HK-2 (cell line): ENCODE measurements at regions not wholly inside any gene's neighbourhood (a gene's known extent, or its start where the extent isn't known, plus 50 kb on each side); places are given as distances from the start of the nearest gene placed in this dataset.
A peak's percentile ranks its signal among the peaks of the same experiment; 100 is the strongest.

ENCODE experiments used
- DNase-seq: peaks from one replicate; pipeline ENCODE4 v3.0.0-alpha.2; 2018; ENCODE audit not compliant: unreplicated experiment

DNA sequence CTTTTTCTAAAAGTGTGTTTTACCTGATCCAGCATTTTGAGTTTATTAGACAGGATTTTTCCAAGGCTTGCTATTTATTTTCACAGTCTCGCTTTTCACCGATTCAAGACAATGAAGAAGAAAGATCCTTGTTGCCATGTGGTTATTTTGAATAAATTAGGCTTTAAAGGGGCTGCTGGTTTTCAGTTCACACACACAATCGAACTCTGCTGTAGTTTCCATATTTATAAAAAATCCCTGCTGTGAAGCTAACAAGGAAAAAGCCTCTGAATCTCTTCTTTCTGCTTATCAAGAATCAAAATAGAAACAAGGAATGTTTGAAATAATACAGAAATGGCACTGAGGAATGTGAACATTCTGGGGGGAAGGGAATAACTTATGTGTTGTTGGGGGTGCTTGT lies 102.5 kb upstream of the KAZN start:
- DNase-seq = no peak

DNA sequence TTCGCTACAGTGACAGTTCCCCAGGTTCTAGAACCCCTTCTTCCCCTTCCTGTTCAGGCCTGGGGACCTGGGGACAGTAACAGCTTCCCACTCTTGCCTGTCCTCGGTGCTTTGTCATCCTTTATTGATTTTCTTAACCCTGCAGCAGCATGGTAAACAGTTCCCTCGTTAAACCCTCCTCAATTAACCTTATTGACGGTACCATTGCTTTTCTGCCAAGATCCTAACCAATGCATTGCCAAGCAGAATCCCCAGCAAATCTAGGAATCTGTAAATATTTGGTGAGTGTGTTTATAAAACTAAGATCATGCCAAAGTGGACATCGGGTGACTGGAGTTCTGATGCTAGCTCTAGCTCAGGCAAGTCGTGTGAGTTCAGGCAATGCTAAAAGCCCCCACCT lies 99.6 kb upstream of the KAZN start:
- DNase-seq = no peak

DNA sequence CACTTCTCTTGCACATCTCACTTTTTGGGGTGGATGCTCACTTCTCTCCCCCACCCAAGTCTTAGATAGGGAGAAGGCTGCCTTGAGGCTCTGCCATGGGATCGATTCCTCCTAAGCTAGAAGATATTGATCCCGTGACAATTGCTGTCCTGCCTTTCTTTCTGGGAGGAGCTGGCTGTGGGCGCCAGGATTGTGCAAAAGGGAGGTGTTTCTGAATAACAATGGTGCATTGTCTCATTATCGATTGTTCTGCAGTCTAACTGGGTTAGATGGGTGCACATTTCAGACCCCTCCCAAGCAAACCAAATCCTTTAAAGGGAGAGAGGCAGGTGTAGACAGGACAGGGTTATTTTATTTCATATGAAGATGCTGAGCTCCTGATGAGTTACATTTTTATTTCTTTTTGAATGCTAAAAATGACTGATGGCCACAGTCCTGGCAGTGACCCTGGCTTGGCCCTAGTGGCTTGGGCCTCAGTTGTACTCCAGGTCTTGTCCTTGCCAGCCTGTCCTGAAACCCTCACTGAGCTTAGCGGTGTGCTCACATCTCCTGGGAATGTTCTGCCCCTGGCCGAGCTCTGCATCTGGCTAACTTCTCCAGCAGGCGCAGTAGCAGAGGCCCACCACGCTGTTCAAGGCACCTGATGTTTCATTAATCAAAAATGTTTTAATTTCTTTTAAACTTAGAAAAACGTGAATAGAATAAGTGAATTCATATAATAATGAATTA lies 99.0 kb upstream of the KAZN start:
- DNase-seq = no peak

DNA sequence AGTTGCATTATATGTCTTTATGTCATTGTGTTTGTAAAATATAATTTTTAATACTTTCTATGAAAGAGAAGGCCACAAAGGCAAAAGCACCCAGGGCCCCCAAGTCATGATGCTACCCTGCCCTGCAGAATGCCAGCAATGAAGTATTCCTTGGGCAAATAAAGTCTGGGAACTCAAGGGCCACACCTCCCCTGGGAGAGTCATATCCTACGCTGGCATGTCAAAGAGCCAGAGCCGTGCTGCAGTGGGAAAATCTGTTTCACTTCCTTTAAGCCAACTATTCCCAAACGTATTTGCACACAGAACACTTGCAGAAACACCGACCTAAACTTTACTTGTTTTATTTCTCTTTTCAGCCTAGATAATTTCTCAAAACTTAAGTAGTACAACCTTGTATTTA lies 98.4 kb upstream of the KAZN start:
- DNase-seq = no peak

DNA sequence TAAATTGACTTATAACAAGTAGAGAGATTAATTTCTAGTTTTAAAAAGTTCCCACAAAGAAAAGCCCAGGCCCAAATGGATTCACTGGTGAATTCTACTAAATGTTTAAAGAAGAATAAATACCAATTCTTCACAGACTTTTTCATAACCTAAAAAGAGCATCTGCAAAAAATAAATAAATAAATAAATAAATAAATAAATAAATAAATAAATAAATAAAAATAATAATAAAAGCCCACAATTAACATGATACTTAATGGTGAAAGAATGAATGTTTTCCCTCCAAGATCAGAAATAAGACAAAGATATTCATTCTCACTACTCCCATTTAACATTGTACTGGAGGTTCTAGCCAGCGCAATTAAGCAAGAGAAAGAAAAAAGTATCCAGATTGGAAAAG lies 97.6 kb upstream of the KAZN start:
- no peak for DNase-seq

DNA sequence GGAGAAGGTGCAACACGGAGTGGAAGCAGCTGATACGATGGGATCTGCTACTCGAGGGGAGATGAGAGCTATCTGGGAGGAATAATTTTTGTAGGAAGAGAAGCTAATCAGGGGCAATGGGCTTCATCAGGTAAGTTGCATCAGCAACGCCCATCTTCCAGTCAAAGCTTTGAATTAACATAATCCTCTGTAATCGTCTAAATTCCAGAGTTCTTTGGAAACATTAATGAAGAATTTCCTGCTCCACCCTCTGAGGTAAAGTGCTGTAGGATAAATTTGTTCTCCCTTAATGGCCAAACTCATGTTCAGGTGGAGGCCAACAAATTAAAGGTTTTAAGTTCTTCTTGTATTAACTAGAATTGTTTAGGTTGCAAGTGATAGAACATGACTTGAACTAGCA lies 94.0 kb upstream of the KAZN start:
- DNase-seq = no peak

DNA sequence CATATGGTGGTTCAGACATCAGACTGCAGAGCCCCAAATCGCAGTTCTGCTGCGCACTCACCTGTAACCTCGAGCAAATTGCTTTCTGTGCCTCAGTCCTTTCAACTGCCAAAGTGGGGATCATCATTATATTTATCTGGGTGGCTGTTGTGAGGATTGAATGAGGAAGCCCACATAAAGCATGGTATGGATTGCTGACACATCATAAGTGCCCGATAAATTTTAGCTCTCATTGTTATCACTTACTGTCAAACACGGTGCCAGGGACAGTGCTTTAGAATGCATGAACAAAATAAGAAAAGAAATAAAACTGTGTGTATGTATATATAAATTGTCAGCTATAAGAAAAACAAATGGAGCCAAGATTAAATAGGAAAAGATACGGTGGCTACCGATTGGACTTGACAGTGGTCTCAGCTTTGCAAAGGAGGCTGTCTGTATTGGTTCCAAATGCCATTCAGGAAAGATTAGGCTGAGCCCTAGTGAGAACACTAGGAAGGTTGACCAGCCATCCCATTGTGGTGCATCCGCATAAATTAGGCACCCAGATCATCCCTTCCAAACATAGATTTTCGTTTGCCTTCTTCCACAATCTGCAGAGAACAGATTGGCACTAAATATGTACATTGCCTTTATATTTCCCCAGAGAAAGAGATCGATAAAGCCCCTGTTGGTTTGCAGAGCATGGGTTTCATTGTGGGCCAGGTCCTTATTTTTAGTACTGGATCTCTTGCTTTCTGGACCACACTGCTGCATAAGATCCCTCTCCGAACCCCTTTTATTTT lies 91.8 kb upstream of the KAZN start:
- no peak for DNase-seq

DNA sequence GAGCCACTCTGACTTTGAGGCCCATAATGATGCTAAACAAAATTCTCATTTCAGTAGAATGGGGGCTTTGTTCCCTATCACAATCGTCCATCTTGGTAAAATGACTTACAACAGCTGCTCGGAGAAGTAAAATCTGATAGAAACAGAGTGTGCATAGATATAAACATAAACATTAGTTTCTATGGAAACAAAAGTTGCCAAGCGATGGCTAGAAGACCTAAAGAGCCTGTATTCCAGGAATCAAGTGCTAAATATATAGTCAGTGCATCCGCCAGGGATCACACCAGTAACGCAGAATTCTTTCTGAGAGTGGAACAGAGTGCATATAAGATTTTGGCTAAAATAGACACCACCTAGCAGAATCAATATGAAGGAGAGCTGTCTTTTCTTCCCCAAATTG lies 91.2 kb upstream of the KAZN start:
- DNase-seq = no peak

DNA sequence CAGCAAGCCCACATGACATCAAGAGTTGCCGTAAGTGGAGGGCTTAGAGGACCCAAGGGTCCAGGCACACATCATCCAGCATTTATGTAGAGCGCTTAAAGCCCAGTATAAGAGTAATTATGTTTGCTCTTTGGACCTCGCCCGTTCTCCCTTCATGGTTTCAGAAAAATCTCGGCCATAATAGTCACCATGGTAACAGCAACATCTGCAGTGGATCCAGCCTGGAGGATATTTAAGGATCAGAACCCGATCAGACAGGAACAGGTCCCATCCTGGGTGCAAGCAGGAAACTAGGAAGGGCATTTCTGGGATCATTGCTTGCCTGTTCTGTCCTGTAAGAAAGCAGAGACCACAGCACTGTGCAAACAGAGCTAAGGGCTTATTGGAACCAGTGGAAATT lies 89.9 kb upstream of the KAZN start:
- no peak for DNase-seq

DNA sequence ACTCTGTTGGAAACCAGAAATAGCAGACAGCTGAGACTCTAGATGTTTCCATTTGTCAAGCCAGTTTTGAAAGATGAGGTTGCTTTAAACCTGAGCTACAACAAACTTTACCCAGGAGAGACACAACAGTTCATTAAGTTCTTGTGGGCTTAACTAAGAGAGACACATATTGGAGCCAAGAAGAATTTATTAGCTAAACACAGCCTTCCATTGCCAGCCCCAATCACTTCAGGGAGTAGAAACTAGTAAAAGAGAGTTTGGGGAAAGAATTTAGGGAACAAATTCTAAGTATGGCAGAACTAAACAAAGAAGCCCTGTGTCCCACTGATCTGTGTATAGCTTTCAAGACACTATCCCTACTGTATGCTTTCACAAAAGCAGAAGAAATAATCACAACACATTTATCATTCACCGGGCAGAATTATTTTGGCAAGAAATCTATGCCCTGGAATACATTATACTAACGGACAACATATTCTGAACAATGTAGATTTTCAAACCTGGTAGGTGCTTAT lies 87.3 kb upstream of the KAZN start:
- DNase-seq = no peak

DNA sequence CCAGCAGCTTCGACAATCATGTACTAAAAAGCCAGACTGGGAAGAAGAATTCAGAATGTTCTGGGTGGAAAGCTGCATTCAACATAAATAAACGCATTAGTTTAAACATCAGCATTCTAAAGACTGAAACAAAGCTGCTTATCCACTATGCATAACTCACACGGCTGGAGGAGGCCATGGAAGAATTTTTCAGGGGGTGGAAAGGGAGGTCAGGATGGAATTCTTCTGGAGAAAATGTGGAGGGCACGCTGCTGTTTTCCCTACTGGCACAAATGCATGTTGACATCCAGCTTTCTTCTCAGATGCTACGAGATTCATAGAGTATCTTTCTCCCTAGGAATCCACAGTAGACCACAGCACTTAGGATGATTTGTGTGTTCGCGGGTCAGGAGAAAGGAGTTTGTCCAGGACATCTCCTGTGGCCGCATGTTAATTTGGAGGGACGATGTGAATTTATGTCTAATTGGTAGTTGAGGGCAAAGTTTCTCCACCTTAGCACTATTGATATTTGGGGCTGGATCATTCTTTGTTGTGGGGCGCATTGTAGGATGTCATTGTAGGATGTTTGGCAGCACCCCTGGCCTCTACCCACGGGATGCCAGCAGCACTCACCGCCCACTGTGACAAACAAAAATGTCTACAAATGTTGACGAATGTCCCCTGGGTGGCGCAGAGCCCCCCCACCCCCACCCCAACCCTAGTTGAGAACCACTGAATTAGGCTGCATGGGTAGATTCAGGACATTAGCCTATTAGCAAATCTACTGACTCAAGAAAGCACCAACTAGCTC lies 86.5 kb upstream of the KAZN start:
- DNase-seq = no peak

DNA sequence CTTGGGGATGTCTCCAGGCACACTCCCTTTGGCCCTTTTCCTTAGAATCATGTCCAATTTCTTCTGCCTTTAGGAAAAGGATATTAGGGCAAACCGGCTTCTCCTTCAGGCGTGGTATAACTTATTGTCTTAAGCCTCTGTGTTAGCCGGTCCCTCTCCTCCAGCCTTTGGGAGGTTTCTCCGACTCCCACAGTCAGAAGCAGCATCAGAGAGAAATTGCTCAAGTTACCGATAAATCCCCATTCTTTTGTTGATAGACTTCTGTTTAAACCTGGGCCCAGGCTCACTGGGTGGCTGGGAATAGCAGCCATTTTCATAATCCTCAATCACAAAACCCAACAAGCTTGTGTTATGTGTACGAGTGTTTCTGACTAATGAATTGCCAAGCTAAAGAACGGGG lies 85.4 kb upstream of the KAZN start:
- DNase-seq = no peak

DNA sequence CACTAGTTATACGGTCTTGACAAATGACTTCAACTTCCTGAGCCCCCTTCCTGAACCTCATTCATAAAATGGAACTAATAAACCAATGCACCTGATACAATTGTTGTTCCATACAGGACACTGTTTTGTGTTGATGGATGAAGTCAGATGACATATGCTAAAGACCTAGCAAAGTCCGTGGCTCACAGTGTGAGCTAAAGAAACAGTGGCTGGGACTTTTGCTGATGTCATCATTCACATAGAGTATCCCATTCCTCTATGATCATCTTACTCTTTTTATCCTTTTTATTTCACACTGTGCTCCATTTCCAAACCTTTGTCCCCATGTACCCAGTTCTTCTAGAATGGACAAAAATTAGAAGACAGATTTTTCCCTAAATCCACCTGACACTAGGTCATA lies 83.7 kb upstream of the KAZN start:
- DNase-seq = no peak

DNA sequence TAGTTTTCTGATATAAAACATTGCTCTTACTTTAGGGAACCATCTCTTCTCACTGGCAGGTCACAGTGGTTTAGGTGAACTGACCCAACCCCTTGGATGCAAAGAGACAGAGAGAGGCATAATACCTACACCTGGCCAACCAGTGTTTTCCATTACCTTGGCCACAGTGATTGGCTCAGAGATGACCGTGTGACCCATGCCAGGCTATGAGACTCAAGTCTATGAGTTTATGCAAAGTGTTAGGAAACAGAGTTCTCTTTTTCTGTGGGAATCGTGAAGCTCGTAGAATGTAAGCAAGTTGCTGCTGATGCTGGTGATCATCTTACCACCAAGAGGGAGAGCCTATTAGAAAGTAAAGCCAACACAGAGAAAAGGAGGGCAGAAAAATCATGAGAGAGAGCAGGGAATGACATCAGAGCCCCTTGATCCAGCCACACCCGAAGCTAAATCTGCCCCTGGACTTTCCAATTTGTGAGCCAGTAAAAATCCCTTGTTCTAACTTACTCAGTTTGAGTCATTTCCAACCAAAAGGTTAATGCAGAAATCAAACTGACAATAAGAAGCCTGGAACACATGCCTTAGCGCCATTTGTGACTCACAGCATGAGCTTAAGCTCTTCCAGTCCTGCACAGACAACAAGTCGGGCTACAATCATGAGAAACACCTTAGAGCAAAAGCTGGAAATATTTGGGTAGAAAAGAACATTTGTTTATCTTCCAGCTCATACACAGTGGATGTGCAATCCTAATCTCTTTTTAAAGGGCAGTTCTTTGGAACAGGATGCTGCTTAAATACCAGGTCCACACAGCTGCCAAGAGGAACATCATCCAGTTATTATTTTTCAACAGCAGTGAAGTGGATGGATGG lies 81.3 kb upstream of the KAZN start:
- DNase-seq = no peak

DNA sequence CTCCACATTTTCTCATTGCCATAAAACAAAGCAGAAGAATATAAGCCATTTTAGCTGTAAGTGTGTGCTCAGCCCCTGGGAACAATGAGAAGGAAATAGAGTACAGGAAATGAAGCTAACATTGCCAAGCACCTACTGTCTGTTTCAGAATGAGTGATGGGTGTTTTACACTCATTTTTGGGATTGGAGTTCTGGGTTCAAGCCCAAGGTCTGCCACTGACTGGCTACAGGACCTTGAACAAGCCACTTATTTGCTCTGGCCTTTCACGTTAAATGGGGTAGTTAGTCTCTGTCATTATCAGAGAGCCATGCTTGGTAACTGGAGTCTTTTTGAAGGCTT lies 80.7 kb upstream of the KAZN start:
- DNase-seq = no peak

DNA sequence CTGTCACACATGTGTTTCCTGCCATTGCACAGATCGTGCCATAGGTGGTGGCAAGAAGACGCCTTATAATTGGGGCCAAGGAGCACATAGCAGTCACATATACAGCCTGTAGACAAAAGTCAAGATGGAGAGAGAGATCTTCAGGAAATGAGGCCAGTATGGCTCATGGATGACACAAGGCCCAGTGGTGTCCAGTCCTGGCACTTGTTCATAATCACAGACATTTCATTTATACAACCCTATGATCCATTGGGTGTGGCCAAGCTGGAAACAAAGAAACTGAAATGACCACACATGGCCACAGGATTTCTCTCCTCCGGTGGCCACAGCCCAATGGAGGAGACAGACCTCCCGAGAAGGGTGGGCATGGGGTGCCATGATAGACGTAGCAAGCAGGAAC lies 78.5 kb upstream of the KAZN start:
- no peak for DNase-seq

DNA sequence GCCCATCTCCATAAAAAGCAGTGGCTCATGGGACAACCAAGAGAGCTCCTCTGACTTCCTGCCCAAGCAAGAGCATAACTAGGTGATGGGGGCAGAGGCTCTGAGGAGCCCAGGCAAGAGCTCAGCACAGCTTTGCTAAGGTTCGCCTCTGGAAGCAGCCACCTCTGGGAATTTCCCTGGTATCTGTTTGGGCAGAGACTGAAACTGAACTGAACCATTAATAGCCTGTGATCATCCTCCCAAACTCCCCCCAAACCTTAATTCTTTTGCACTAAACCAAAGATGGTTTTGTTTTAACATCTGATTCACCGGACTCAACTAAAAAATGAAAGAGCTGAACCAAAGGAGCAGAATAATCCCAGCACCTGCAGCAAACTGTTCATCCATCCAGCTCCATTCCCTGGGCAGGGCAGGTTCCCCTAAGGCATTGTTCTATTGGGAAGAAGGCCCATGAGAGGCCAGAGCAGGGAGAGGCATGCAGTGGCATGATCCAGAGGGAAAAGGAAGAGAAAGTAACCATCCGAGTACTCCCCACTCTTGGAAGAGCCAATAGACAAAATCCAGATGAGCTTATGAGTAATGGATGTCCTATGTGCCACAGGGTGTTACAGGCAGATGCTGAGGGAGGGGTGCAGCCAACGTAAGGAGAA lies 77.8 kb upstream of the KAZN start:
- DNase-seq = no peak

DNA sequence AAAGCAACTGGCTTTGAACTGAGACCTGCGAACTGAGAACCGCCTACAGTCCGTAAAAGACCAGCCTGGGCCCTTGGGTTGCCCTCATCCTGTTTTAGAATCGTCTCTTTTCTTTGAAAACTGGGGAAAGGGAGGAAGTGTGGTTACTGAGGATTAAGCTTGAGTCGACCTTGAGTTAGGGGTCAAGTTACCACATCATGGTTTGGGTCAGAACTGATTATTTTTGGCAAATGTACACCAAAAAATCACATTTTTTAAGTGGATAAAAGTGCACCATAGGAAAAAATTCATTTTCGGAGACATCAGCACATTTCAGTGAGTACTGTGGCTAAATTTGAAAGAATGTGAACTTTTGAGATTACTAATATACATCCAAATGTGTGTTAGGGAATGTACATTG lies 76.9 kb upstream of the KAZN start:
- DNase-seq = no peak

DNA sequence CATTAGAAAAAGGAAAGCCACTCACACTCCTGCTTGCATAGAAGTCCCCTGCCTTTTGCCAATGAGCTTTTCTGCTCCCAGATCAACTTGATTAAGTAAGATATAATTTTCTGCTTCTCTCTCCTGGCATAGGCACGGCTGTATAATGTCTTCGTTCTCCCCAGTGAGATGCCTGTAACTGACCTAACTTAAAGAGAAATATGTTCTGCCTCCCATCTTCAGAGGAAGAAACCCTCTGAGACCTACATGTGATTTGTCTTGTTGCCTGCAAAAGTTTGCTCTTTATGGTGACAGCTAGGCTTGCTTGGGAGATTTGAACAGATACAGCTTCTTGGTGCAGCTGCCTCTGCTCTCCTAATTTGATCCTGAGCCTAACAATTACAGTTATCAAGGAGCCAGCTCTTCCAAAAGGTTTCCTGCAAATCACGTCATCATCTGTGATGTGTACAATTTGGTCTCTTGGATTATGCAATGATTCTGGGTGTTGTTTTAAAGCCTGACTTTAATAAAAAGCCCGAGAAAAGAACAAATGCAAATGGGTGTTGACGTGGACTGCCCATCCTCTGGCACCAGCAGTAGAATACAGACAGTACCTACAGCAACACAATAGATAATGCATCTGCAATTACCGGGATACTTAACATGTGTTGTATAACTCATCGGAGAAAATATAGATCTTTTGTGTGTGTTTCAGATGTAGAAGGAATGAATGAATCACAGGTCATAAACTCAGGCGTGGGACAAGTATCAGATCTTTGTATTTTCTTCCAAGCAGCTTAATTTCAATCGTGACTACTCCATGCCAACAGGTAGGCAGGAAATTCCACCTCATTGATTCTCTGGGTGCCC lies 76.2 kb upstream of the KAZN start:
- no peak for DNase-seq

DNA sequence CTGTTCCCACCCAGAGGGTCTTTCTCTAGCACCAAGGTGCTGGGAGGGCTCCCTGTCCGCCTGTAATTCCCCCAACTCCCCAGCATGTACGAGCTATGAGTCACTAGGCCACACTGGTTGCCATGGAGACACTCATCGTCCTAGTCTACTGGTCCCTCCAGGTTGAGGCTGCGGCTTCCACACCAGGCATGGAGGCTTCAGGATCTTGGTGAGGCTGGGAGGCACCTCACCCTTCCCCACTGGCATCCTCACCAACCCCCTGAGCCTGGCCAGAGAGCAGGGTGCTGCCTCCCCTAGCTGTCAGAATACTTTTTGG lies 75.6 kb upstream of the KAZN start:
- peak; percentile 35 for DNase-seq
